HEK293 (cell line): ENCODE measurements at regions not wholly inside any gene's neighbourhood (a gene's known extent, or its start where the extent isn't known, plus 50 kb on each side); places are given as distances from the start of the nearest gene placed in this dataset.

Experiments
- CTCF ChIA-PET: fragments of 350-600 bp; formaldehyde crosslinking; extraction: SDS; loops from one replicate; lab custom pipeline; 2021; ENCODE audit warnings: antibody characterized with exemption; lab: Yijun Ruan, JAX
- POLR2A ChIA-PET: fragments of 300-600 bp; formaldehyde crosslinking; extraction: SDS; loops from one replicate; lab custom pipeline; 2020; ENCODE audit warnings: antibody characterized with exemption, inconsistent platforms; lab: Yijun Ruan, JAX
- H3K27ac ChIP-seq: fragments of 200-500 bp; sonication (Bioruptor generic); 2 replicates; pipeline ENCODE4 v1.5.1; 2014; ENCODE audit warnings: low read depth, low read length, control low read depth, inconsistent platforms; ENCODE audit errors: extremely low read depth
- H3K36me3 ChIP-seq, 2 experiments: fragments of 200-500 bp in 1 of 2; sonication (Bioruptor generic) in 1 of 2; 1 replicate in 1 of 2; 2 replicates in 1 of 2; pipeline ENCODE4 v1.5.1; 2014 to 2017; ENCODE audit warnings: inconsistent platforms in 2 of 2, low read length in 2 of 2; ENCODE audit not compliant: control insufficient read depth in 2 of 2, insufficient read depth in 1 of 2
- H3K4me1 ChIP-seq: fragments of 200-500 bp; sonication (Bioruptor generic); 2 replicates; pipeline ENCODE4 v1.5.1; 2014; ENCODE audit warnings: mild to moderate bottlenecking, low read length, inconsistent platforms; ENCODE audit not compliant: control insufficient read depth, insufficient read depth
- H3K4me3 ChIP-seq: 2 replicates; pipeline ENCODE4 v1.5.1; 2011; ENCODE audit warnings: low read depth, mild to moderate bottlenecking, control low read depth, low read length, moderate library complexity
- H3K9me3 ChIP-seq: fragments of 200-500 bp; sonication (Bioruptor generic); 2 replicates; pipeline ENCODE4 v1.5.1; 2014; ENCODE audit warnings: low read depth, low read length, inconsistent platforms; ENCODE audit not compliant: control insufficient read depth, insufficient read depth
- BCL11B ChIP-seq: fragments of 450-650 bp; formaldehyde crosslinking; IDR thresholded peaks from 2 replicates; pipeline ENCODE4 v1.5.1; 2016; ENCODE audit warnings: low read depth, missing biosample characterization, missing genetic modification characterization
- SETDB1 ChIP-seq: IDR thresholded peaks from one replicate; pipeline ENCODE4 v1.6.1; 2017; ENCODE audit warnings: mild to moderate bottlenecking, low read length, moderate library complexity, mixed read lengths; ENCODE audit not compliant: insufficient read length
- TRIM28 ChIP-seq: IDR thresholded peaks from 2 replicates; pipeline ENCODE4 v1.6.1; 2011; ENCODE audit warnings: low read length, control low read depth, borderline replicate concordance
- ZFP3 ChIP-seq: fragments of 450-650 bp; formaldehyde crosslinking; IDR thresholded peaks from 2 replicates; pipeline ENCODE4 v1.5.1; 2016; ENCODE audit warnings: low read depth, missing biosample characterization, missing genetic modification characterization
- ZNF114 ChIP-seq: fragments of 450-650 bp; formaldehyde crosslinking; IDR thresholded peaks from 2 replicates; pipeline ENCODE4 v1.5.0; 2017; ENCODE audit warnings: missing biosample characterization, missing genetic modification characterization
- ZNF121 ChIP-seq: fragments of 450-650 bp; formaldehyde crosslinking; IDR thresholded peaks from 2 replicates; pipeline ENCODE4 v1.5.1; 2016; ENCODE audit warnings: missing biosample characterization, missing genetic modification characterization
- ZNF140 ChIP-seq: fragments of 450-650 bp; formaldehyde crosslinking; IDR thresholded peaks from 2 replicates; pipeline ENCODE4 v1.5.1; 2016; ENCODE audit warnings: missing biosample characterization, missing genetic modification characterization
- ZNF157 ChIP-seq: fragments of 450-650 bp; formaldehyde crosslinking; IDR thresholded peaks from 2 replicates; pipeline ENCODE4 v1.5.1; 2016; ENCODE audit warnings: missing biosample characterization, missing genetic modification characterization
- ZNF23 ChIP-seq: fragments of 450-650 bp; formaldehyde crosslinking; IDR thresholded peaks from 2 replicates; pipeline ENCODE4 v1.5.1; 2016; ENCODE audit warnings: missing biosample characterization, missing genetic modification characterization, borderline replicate concordance
- ZNF335 ChIP-seq: fragments of 450-650 bp; formaldehyde crosslinking; conservative IDR thresholded peaks from 2 replicates; pipeline ENCODE4 v1.5.1; 2016; ENCODE audit warnings: missing biosample characterization, missing genetic modification characterization
- ZNF37A ChIP-seq: fragments of 450-650 bp; IDR thresholded peaks from 2 replicates; pipeline ENCODE4 v1.5.1; 2018; ENCODE audit warnings: missing biosample characterization, missing genetic modification characterization
- ZNF473 ChIP-seq: fragments of 450-650 bp; formaldehyde crosslinking; IDR thresholded peaks from 2 replicates; pipeline ENCODE4 v1.5.1; 2017; ENCODE audit warnings: missing biosample characterization, missing genetic modification characterization
- ZNF529 ChIP-seq: fragments of 450-650 bp; formaldehyde crosslinking; IDR thresholded peaks from 2 replicates; pipeline ENCODE4 v1.5.1; 2017; ENCODE audit warnings: missing genetic modification characterization, missing biosample characterization; ENCODE audit not compliant: insufficient replicate concordance
- ZNF530 ChIP-seq: fragments of 450-650 bp; formaldehyde crosslinking; IDR thresholded peaks from 2 replicates; pipeline ENCODE4 v1.5.1; 2016; ENCODE audit warnings: low read depth, missing biosample characterization, missing genetic modification characterization
- ZNF555 ChIP-seq: fragments of 450-650 bp; formaldehyde crosslinking; conservative IDR thresholded peaks from 2 replicates; pipeline ENCODE4 v1.5.1; 2017; ENCODE audit warnings: missing biosample characterization, mild to moderate bottlenecking, missing genetic modification characterization, inconsistent platforms
- ZNF561 ChIP-seq: fragments of 450-650 bp; IDR thresholded peaks from 2 replicates; pipeline ENCODE4 v1.5.1; 2018; ENCODE audit warnings: missing biosample characterization, missing genetic modification characterization, borderline replicate concordance
- ZNF580 ChIP-seq: fragments of 450-650 bp; formaldehyde crosslinking; IDR thresholded peaks from 2 replicates; pipeline ENCODE4 v1.5.1; 2016; ENCODE audit warnings: missing biosample characterization, missing genetic modification characterization
- ZSCAN5A ChIP-seq: fragments of 450-650 bp; formaldehyde crosslinking; IDR thresholded peaks from 2 replicates; pipeline ENCODE4 v1.5.1; 2016; ENCODE audit warnings: missing biosample characterization, missing genetic modification characterization
- TF ChIP-seq, protein P1 (sequence below): fragments of 450-650 bp; formaldehyde crosslinking; IDR thresholded peaks from 2 replicates; pipeline ENCODE4 v1.5.1; 2016; ENCODE audit warnings: missing biosample characterization, missing genetic modification characterization
- TF ChIP-seq, protein P2 (sequence below): fragments of 450-650 bp; formaldehyde crosslinking; IDR thresholded peaks from 2 replicates; pipeline ENCODE4 v1.5.1; 2016; ENCODE audit warnings: missing biosample characterization, missing genetic modification characterization
- TF ChIP-seq, protein P3 (sequence below): fragments of 450-650 bp; formaldehyde crosslinking; IDR thresholded peaks from 2 replicates; pipeline ENCODE4; 2016; ENCODE audit warnings: missing biosample characterization, missing genetic modification characterization
- TF ChIP-seq, protein P4 (sequence below): sonication (generic); formaldehyde crosslinking; IDR thresholded peaks from 2 replicates; pipeline ENCODE4 v1.8.1; 2022; ENCODE audit warnings: mild to moderate bottlenecking, moderate library complexity, missing genetic modification reagents

DNA sequence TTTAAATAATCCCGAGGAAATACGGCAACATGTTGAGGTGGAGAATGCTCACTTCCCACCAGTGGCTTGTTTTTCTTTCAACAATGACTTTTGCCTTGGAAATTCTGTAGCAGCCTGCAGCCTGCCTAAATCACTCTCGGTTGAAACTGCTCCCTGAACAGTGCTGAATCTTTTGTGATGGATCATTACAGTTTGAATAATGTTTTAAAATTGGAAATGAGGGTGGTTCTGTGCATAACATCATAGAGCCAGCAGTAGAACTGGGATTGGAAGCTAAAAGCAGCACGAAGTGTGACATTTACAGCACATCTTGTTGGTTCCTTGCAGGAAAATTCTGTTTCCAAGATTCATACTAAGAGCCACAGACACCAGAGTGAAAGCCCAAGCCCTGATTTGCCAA lies 74.1 kb upstream of the GPR12 start:
- Histone ChIP-seq H3K4me3 (no peak overlapping the region), H3K36me3 (no peaks in the 10 kb centered on the region), H3K4me1 (no peaks in the 10 kb centered on the region), H3K9me3 (no peaks in the 10 kb centered on the region), H3K27ac (no peak overlapping the region)
- CTCF ChIA-PET: interaction anchor here (0.6 kb wide), 1 partner anchor 125 kb away, joined by 5 read pairs; no protein-coding TSS in a partner anchor
- no peak for TF ChIP-seq ZNF530 (tag by site-specific recombination)
- TF ChIP-seq, protein P1, sequence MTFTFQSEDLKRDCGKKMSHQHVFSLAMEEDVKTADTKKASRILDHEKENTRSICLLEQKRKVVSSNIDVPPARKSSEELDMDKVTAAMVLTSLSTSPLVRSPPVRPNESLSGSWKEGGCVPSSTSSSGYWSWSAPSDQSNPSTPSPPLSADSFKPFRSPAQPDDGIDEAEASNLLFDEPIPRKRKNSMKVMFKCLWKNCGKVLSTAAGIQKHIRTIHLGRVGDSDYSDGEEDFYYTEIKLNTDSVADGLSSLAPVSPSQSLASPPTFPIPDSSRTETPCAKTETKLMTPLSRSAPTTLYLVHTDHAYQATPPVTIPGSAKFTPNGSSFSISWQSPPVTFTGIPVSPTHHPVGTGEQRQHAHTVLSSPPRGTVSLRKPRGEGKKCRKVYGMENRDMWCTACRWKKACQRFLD: no peak
- TF ChIP-seq ZFP3: no peak
- TF ChIP-seq, protein P2, sequence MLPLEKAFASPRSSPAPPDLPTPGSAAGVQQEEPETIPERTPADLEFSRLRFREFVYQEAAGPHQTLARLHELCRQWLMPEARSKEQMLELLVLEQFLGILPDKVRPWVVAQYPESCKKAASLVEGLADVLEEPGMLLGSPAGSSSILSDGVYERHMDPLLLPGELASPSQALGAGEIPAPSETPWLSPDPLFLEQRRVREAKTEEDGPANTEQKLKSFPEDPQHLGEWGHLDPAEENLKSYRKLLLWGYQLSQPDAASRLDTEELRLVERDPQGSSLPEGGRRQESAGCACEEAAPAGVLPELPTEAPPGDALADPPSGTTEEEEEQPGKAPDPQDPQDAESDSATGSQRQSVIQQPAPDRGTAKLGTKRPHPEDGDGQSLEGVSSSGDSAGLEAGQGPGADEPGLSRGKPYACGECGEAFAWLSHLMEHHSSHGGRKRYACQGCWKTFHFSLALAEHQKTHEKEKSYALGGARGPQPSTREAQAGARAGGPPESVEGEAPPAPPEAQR (tag by site-specific recombination): no peak
- no peak for TF ChIP-seq ZNF555 (tag by site-specific recombination)
- no peak for TF ChIP-seq SETDB1
- TF ChIP-seq, all 188 proteins: peak for 0
- POLR2A ChIA-PET: no interaction called here

DNA sequence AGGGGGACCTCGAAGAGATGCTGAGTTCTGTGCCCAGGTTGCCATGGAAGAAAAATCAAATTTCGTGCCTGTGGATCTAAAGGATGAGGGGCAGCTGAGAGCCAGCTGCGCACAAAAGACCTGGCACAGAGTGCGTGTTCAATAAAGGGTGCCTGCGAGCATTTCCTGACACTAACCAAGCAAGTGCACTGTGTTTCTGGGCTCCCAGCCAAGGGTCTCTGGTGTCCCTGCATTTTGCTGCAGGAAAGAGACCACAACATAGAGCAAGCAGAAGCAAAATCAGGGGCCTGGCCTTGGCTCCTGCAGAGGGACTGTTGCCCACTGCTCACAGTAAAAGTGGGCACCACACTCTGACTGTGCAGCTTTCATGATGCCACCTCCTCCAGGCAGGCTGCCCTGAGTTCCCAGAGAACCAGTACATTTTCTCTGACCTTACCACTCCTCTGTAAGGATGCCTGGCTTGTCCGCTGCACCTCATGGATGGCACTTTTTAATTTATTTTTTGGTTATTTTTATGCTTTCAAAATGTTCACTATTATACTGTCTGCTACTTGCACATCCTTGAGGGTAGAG lies 70.8 kb upstream of the GPR12 start:
- Histone ChIP-seq H3K4me1 (no peaks in the 10 kb centered on the region), H3K4me3 (no peak overlapping the region), H3K27ac (no peak overlapping the region), H3K9me3 (no peaks in the 10 kb centered on the region), H3K36me3 (no peaks in the 10 kb centered on the region)
- CTCF ChIA-PET: no interaction called here
- POLR2A ChIA-PET: no interaction called here
- no peak for TF ChIP-seq ZSCAN5A (tag by site-specific recombination)
- no peak for TF ChIP-seq ZNF473 (tag by site-specific recombination)
- TF ChIP-seq, protein P3, sequence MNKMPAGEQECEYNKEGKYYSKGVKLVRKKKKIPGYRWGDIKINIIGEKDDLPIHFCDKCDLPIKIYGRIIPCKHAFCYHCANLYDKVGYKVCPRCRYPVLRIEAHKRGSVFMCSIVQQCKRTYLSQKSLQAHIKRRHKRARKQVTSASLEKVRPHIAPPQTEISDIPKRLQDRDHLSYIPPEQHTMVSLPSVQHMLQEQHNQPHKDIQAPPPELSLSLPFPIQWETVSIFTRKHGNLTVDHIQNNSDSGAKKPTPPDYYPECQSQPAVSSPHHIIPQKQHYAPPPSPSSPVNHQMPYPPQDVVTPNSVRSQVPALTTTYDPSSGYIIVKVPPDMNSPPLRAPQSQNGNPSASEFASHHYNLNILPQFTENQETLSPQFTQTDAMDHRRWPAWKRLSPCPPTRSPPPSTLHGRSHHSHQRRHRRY: no peak
- TF ChIP-seq ZNF529: no peak
- no peak for TF ChIP-seq ZNF37A
- no peak for TF ChIP-seq ZNF580 (tag by site-specific recombination)
- no peak for TF ChIP-seq ZNF121 (tag by site-specific recombination)
- TF ChIP-seq, protein P4, sequence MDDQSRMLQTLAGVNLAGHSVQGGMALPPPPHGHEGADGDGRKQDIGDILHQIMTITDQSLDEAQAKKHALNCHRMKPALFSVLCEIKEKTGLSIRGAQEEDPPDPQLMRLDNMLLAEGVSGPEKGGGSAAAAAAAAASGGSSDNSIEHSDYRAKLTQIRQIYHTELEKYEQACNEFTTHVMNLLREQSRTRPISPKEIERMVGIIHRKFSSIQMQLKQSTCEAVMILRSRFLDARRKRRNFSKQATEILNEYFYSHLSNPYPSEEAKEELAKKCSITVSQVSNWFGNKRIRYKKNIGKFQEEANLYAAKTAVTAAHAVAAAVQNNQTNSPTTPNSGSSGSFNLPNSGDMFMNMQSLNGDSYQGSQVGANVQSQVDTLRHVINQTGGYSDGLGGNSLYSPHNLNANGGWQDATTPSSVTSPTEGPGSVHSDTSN: no peak
- no peak for TF ChIP-seq ZNF335
- no peak for TF ChIP-seq ZNF157 (tag by site-specific recombination)
- no peak for TF ChIP-seq ZNF114 (tag by site-specific recombination)
- no peak for TF ChIP-seq BCL11B (tag by site-specific recombination)
- no peak for TF ChIP-seq TRIM28
- no peak for TF ChIP-seq ZNF23 (tag by site-specific recombination)
- no peak for TF ChIP-seq ZNF140 (tag by site-specific recombination)
- TF ChIP-seq ZNF561: no peak
